Lower leg skin (tissue), 4 donors: ENCODE measurements at regions not wholly inside any gene's neighbourhood (a gene's known extent, or its start where the extent isn't known, plus 50 kb on each side); places are given as distances from the start of the nearest gene placed in this dataset.

Experiments used
- DNase-seq, 2 donors: peaks; one replicate each; pipeline ENCODE4 v3.0.0-alpha.2; 2019; ENCODE audit warnings: low spot score in 2 of 2
- H3K4me3 ChIP-seq: fragments of 200-600 bp; sonication (generic); 2 replicates; pipeline ENCODE4 v1.5.1; 2017; ENCODE audit warnings: mild to moderate bottlenecking, low read depth; ENCODE audit not compliant: poor library complexity, severe bottlenecking
- POLR2A ChIP-seq, 2 donors: fragments of 450-650 bp; IDR thresholded peaks; one replicate each; pipeline ENCODE4 v1.6.1; 2016 to 2017; ENCODE audit warnings: antibody characterized with exemption in 2 of 2, mild to moderate bottlenecking in 1 of 2, moderate library complexity in 1 of 2
- WGBS, 2 donors: methylation state at CpG; one replicate each; pipeline ENCODE4 v1.1.5; 2018; 5-methylcytosine and 5-hydroxymethylcytosine counted together
- intact Hi-C: fragments of 100-400 bp; cut with DNase I; formaldehyde crosslinking; loops from one replicate; pipeline ENCODE4 v1.15.0; 2023; ENCODE audit warnings: low total_unique reads
- TF ChIP-seq, protein P1 (sequence below), 3 donors: fragments of 450-650 bp; IDR thresholded peaks; one replicate each; pipeline ENCODE4 v1.5.1; 2016; ENCODE audit warnings: antibody characterized with exemption in 3 of 3, mild to moderate bottlenecking in 3 of 3, moderate library complexity in 2 of 3

DNA sequence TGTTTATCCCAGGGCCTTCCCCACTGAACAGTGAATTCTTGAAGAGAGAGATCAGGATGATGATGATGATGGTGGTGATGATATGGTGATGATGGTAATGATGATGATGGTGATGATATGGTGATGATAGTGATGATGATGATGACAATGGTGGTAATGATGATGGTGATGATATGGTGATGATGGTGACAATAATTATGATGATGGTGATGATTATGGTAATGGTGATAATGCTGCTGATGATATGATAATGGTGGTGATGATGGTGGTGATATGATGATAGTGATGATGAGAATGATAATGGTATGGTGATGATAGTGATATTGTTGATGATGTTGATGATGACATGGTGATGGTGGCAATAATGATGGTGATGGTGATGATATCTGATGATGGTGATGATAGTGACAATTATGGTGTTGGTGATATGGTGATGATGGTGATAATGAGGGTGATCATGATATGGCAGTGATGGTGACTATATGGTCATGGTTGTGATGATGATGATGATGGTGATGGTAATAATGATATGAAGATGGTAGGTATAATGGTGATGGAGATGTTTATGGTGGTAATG is 99.9 kb downstream of the HAPSTR1 start:
- intact Hi-C loops, result no loop called here
- DNase-seq, result no peak
- TF ChIP-seq, protein P1, sequence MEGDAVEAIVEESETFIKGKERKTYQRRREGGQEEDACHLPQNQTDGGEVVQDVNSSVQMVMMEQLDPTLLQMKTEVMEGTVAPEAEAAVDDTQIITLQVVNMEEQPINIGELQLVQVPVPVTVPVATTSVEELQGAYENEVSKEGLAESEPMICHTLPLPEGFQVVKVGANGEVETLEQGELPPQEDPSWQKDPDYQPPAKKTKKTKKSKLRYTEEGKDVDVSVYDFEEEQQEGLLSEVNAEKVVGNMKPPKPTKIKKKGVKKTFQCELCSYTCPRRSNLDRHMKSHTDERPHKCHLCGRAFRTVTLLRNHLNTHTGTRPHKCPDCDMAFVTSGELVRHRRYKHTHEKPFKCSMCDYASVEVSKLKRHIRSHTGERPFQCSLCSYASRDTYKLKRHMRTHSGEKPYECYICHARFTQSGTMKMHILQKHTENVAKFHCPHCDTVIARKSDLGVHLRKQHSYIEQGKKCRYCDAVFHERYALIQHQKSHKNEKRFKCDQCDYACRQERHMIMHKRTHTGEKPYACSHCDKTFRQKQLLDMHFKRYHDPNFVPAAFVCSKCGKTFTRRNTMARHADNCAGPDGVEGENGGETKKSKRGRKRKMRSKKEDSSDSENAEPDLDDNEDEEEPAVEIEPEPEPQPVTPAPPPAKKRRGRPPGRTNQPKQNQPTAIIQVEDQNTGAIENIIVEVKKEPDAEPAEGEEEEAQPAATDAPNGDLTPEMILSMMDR (IDR thresholded peaks at IDR 0.05), result no peak
- TF ChIP-seq POLR2A (IDR thresholded peaks at IDR 0.05), result no peak
- no peak overlapping the region for H3K4me3 ChIP-seq

DNA sequence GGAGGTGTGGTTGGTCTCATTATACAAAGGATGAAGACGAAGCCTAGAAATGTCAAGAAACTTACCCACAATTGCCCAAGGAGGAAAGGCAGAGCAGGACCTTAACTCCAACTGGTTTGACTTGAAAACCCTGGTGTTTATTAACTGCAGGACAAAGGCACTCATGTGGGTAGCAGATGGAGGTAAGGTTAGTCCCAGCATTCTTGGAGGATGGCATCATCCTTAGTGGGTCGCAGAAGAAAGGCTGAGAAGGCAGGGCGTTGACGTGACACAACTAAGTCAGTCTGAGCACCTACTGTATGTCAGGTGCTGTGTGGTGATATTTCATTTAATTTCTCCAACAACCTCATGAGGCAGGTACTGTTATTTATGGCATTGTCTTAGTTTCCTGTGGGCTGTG is 101.3 kb downstream of the HAPSTR1 start:
- no peak overlapping the region for H3K4me3 ChIP-seq
- no peak for TF ChIP-seq POLR2A (IDR thresholded peaks at IDR 0.05)
- TF ChIP-seq, protein P1 (IDR thresholded peaks at IDR 0.05), result no peak
- 58 to 64% methylated on average over 4 of the region's 4 CpGs for WGBS, 2 donors
- DNase-seq, result no peak
- intact Hi-C loops, result no loop called here

DNA sequence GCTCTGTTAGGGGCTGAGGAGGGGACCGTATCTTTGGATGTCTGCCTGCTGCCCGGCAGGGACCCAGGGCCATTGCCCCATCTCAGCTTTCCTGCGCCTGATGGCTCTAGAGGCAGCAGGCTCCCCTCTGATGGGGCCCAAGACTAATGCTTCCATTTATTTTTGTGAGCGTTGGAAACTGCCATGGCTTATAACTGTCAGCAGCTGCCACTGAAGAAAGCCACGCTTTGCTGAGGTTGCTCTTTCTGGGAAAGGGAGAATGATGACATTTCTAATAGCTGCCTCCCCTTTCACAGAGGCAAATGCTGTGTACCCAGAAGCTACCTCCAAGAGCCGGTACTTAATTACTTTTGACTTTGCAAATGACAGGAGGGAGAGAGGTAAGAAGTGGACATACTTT is 103.8 kb downstream of the HAPSTR1 start:
- TF ChIP-seq, protein P1 (IDR thresholded peaks at IDR 0.05), result no peak
- TF ChIP-seq POLR2A (IDR thresholded peaks at IDR 0.05), result no peak
- H3K4me3 ChIP-seq, result no peak overlapping the region
- intact Hi-C loops, result no loop called here
- 54 to 83% methylated on average over 6 of the region's 6 CpGs for WGBS, 2 donors
- no peak for DNase-seq

DNA sequence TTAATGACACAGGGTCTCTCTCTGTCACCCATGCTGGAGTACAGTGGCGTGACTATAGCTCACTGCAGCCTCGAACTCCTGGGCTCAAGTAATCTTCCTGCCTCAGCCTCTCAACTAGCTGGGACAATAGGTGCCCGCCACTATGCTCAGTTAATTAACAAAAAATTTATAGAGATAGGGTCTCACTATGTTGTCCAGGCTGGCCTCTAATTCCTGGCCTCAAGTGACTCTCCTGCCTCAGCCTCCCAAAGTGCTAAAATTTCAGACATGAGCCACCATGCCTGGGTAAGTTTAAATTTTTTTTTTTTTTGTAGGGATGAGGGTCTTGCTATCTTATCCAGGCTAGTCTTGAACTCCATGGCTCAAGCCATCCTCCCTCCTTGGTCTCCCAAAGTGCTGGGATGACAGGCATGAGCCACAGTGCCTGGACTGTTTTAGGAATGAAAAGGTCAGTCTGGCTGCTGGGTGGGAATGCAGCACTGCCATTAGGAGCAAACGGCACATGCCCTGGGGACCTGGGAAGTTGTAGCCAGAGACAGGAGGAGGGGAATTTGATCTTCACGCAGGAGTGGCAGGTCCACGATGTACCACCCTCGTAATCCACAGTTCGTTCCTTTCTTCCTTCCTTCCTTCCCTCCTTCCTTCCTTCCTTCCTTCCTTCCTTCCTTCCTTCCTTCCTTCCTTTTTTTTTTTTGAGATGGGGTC is 106.7 kb downstream of the HAPSTR1 start:
- TF ChIP-seq POLR2A (IDR thresholded peaks at IDR 0.05), result no peak
- TF ChIP-seq, protein P1 (IDR thresholded peaks at IDR 0.05), result no peak
- no peak for DNase-seq
- 60 to 63% methylated on average over 8 of the region's 8 CpGs for WGBS, 2 donors
- H3K4me3 ChIP-seq, result no peak overlapping the region
- intact Hi-C loops, result no loop called here

GRCh38 chr16:9199311-9199710 is 107.9 kb downstream of the HAPSTR1 start:
- TF ChIP-seq, protein P1 (IDR thresholded peaks at IDR 0.05), result no peak
- no peak for TF ChIP-seq POLR2A (IDR thresholded peaks at IDR 0.05)
- H3K4me3 ChIP-seq, result no peak overlapping the region
- intact Hi-C loops, result no loop called here
- WGBS, 2 donors, result 32 to 38% methylated on average over 8 of the region's 8 CpGs
- DNase-seq, result no peak

GRCh38 chr16:9199751-9200150 is 108.3 kb downstream of the HAPSTR1 start:
- DNase-seq, result no peak
- WGBS, 2 donors, result 53 to 71% methylated on average over 2 of the region's 2 CpGs
- TF ChIP-seq POLR2A (IDR thresholded peaks at IDR 0.05), result no peak
- TF ChIP-seq, protein P1 (IDR thresholded peaks at IDR 0.05), result no peak
- no peak overlapping the region for H3K4me3 ChIP-seq
- intact Hi-C loops, result no loop called here
